HG03095 (cell line): ENCODE measurements at regions not wholly inside any gene's neighbourhood (a gene's known extent, or its start where the extent isn't known, plus 50 kb on each side); places are given as distances from the start of the nearest gene placed in this dataset.
A peak's percentile ranks its signal among the peaks of the same experiment; 100 is the strongest.

Source experiments
- ATAC-seq: cut with Tn5 transposase; IDR thresholded peaks from one replicate; pipeline ENCODE4 v1.9.1; 2021; ENCODE audit warnings: moderate library complexity; ENCODE audit not compliant: unreplicated experiment

- ATAC-seq, result no peak
Measured at GRCh38 chr5:68161156-68161555, 54.4 kb upstream of the PIK3R1 start.

GRCh38 chr5:68159224-68159951 lies 56.2 kb upstream of the PIK3R1 start:
- ATAC-seq, result no peak

GRCh38 chr5:68155940-68156339 lies 59.6 kb upstream of the PIK3R1 start:
- no peak for ATAC-seq

GRCh38 chr5:68154119-68154857 lies 61.3 kb upstream of the PIK3R1 start:
- no peak for ATAC-seq

- ATAC-seq, result no peak
Measured at GRCh38 chr5:68151812-68152211, 63.7 kb upstream of the PIK3R1 start.

GRCh38 chr5:68149189-68149588 lies 66.4 kb upstream of the PIK3R1 start:
- ATAC-seq, result no peak

GRCh38 chr5:68148096-68148495 lies 67.5 kb upstream of the PIK3R1 start:
- peak; percentile 50 for ATAC-seq

GRCh38 chr5:68147659-68148058 lies 67.9 kb upstream of the PIK3R1 start:
- ATAC-seq, result no peak

- ATAC-seq, result no peak
Measured at GRCh38 chr5:68141494-68141893, 74.1 kb upstream of the PIK3R1 start.

- ATAC-seq, result peak; percentile 64
Measured at GRCh38 chr5:68140763-68141162, 74.8 kb upstream of the PIK3R1 start.

- no peak for ATAC-seq
Measured at GRCh38 chr5:68139611-68140441, 75.7 kb upstream of the PIK3R1 start.

GRCh38 chr5:68137511-68138140 lies 77.9 kb upstream of the PIK3R1 start:
- no peak for ATAC-seq

- no peak for ATAC-seq
Measured at GRCh38 chr5:68134669-68135313, 80.8 kb upstream of the PIK3R1 start.

GRCh38 chr5:68134033-68134668 lies 81.4 kb upstream of the PIK3R1 start:
- no peak for ATAC-seq

GRCh38 chr5:68130253-68130652 lies 85.3 kb upstream of the PIK3R1 start:
- ATAC-seq, result no peak

GRCh38 chr5:68129364-68129763 lies 86.2 kb upstream of the PIK3R1 start:
- ATAC-seq, result no peak

GRCh38 chr5:68126886-68127285 lies 88.7 kb upstream of the PIK3R1 start:
- no peak for ATAC-seq

GRCh38 chr5:68122439-68123328 lies 92.9 kb upstream of the PIK3R1 start:
- ATAC-seq, result no peak

- ATAC-seq, result no peak
Measured at GRCh38 chr5:68116868-68117411, 98.6 kb upstream of the PIK3R1 start.
